Left ventricle myocardium inferior (tissue), 1 donor: ENCODE measurements at regions not wholly inside any gene's neighbourhood (a gene's known extent, or its start where the extent isn't known, plus 50 kb on each side); places are given as distances from the start of the nearest gene placed in this dataset.

Experiments used
- DNase-seq: peaks from one replicate; pipeline ENCODE4 v3.0.0-alpha.2; 2020
- H3K27ac ChIP-seq: fragments of 200-600 bp; replicated peaks from 2 replicates; pipeline ENCODE4 v1.8.0; 2021
- H3K27me3 ChIP-seq: fragments of 200-600 bp; 2 replicates; pipeline ENCODE4 v1.8.0; 2021; ENCODE audit warnings: low read depth
- H3K36me3 ChIP-seq: fragments of 200-600 bp; 2 replicates; pipeline ENCODE4 v1.8.0; 2021
- H3K4me1 ChIP-seq: fragments of 200-600 bp; 2 replicates; pipeline ENCODE4 v1.8.0; 2021
- H3K4me3 ChIP-seq: fragments of 200-600 bp; 2 replicates; pipeline ENCODE4 v1.8.0; 2021; ENCODE audit warnings: mild to moderate bottlenecking, moderate library complexity
- H3K9me3 ChIP-seq: fragments of 200-600 bp; replicated peaks from 2 replicates; pipeline ENCODE4 v1.8.0; 2021
- intact Hi-C: fragments of 100-400 bp; cut with micrococcal nuclease; formaldehyde crosslinking; loops from one replicate; pipeline ENCODE4 v1.11.0; 2022
- TF ChIP-seq, protein P1 (sequence below): fragments of 200-600 bp; IDR thresholded peaks from 2 replicates; pipeline ENCODE4 v1.8.0; 2021; ENCODE audit warnings: antibody characterized with exemption, mild to moderate bottlenecking, borderline replicate concordance
- donor health status: DM: no; HTN: yes; CAD: no; lungs with severe emphysema.

DNA sequence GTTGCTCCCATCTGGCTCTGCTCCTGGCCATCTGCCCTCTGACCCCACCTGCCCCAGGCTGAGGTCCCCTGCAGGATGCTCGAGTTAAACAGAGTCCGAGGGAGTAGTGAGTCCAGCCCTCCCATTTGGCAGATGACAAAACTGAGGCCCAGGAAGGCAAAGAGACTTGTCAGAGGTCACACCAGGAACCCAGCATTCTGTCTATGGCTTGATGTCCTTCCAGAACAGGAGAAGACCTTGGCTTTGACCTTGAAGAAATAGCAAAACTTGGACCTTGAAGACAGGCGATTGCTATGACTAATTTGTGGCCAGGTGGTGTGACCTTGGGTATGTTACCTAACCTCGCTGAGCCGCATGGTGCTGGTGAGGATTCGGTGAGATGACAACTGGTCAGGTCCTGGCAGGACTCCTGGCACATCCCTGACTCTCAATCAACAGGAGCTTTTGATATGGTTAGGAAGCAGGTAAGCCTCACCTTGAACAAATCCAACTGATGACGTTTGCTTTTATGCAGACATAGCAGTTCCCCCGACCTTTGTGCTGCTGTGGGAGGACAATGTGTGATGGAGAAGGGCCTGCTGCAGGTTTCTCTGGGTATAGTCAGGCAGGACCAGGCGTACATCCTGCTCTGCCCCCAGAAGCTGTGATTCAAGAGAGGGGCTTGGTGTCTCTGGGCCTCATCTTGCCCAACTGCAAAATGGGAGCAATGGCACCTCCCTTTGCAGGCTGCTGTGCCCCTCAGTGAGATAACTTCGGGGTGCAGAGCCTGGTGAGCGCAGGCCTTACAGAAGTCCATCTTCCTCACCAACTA is 198.7 kb downstream of the C9orf50 start:
- H3K4me1 ChIP-seq: peaks cover 9% of the 10 kb centered on the region
- no peak for DNase-seq
- no peaks in the 10 kb centered on the region for H3K36me3 ChIP-seq
- H3K27me3 ChIP-seq: no peaks in the 10 kb centered on the region
- H3K9me3 ChIP-seq: no peaks in the 10 kb centered on the region
- no peak overlapping the region for H3K27ac ChIP-seq
- TF ChIP-seq, protein P1, sequence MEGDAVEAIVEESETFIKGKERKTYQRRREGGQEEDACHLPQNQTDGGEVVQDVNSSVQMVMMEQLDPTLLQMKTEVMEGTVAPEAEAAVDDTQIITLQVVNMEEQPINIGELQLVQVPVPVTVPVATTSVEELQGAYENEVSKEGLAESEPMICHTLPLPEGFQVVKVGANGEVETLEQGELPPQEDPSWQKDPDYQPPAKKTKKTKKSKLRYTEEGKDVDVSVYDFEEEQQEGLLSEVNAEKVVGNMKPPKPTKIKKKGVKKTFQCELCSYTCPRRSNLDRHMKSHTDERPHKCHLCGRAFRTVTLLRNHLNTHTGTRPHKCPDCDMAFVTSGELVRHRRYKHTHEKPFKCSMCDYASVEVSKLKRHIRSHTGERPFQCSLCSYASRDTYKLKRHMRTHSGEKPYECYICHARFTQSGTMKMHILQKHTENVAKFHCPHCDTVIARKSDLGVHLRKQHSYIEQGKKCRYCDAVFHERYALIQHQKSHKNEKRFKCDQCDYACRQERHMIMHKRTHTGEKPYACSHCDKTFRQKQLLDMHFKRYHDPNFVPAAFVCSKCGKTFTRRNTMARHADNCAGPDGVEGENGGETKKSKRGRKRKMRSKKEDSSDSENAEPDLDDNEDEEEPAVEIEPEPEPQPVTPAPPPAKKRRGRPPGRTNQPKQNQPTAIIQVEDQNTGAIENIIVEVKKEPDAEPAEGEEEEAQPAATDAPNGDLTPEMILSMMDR: no peak
- H3K4me3 ChIP-seq: no peak overlapping the region
- intact Hi-C loops: no loop called here

DNA sequence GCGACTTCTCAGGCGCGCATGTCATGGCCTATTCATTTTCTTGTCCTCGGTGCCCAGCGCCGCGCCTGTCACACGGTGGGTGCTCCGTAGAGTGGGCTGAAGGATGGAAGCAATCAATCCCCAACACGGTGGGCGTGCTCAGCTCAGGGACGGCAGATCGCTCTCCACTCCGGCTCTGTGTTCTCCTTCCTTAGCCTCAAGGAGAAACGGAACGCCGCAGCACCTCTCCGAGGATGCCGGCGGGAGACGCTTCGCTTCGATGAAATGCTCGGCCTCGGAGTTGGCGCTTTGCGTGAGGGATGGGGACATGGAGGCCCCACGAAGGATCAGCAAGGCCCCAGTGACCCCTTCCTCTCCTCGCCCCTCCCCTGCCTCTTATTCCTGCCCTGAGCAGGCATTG is 199.5 kb downstream of the C9orf50 start:
- peaks cover 9% of the 10 kb centered on the region for H3K4me1 ChIP-seq
- no peak overlapping the region for H3K27ac ChIP-seq
- TF ChIP-seq, protein P1: no peak
- H3K27me3 ChIP-seq: no peaks in the 10 kb centered on the region
- no peaks in the 10 kb centered on the region for H3K9me3 ChIP-seq
- no peaks in the 10 kb centered on the region for H3K36me3 ChIP-seq
- intact Hi-C loops: no loop called here
- no peak overlapping the region for H3K4me3 ChIP-seq
- DNase-seq: no peak

DNA sequence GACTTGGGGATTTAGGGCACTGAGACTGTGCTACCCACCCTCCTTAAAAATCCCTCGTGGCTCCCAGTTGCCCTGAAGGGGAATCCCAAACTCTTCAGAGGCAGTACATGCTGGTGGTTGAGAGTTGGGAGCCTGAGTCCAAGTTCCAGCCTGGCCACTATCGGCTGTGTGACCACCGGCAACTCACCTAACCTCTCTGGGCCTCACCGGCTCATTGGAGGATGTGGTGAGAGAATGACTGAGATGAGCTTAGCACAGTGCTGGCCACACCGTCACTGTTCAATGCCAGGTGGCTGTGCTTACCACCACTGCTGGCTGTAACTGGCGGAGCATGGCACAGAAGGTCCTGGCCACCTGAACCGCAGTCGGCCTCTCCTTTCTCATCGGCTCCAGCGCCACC is 200.2 kb downstream of the C9orf50 start:
- Histone ChIP-seq H3K4me3 (no peak overlapping the region), H3K4me1 (peaks cover 15% of the 10 kb centered on the region), H3K27me3 (no peaks in the 10 kb centered on the region), H3K27ac (no peak overlapping the region), H3K9me3 (no peaks in the 10 kb centered on the region), H3K36me3 (no peaks in the 10 kb centered on the region)
- DNase-seq: no peak
- TF ChIP-seq, protein P1: no peak
- intact Hi-C loops: no loop called here

DNA sequence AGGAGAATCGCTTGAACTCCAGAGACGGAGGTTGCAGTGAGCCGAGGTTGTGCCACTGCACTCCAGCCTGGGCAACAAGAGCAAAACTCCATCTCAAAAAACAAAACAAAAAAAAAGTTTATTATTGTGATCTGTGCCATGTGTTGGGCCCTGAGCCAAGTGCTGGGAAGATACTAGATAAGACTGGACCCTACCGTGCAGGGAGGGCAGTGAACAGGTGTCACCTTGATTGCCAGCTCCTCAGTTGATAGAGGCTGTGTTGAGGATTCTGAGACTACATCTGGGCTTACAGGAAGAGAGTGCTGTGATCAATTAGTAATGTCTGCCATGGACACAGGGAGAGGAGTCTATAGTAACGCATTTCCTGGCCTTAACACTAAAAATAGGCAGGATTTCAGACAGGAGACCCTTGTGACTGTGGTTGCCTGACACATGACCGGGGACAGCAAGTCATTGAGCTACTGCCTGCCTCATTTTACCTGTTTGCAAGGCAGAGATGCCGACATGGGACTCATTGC is 201.5 kb downstream of the C9orf50 start:
- intact Hi-C loops: no loop called here
- TF ChIP-seq, protein P1: no peak
- H3K4me3 ChIP-seq: no peak overlapping the region
- no peak overlapping the region for H3K27ac ChIP-seq
- no peaks in the 10 kb centered on the region for H3K9me3 ChIP-seq
- H3K27me3 ChIP-seq: no peaks in the 10 kb centered on the region
- no peak for DNase-seq
- H3K4me1 ChIP-seq: peaks cover 25% of the 10 kb centered on the region
- no peaks in the 10 kb centered on the region for H3K36me3 ChIP-seq

DNA sequence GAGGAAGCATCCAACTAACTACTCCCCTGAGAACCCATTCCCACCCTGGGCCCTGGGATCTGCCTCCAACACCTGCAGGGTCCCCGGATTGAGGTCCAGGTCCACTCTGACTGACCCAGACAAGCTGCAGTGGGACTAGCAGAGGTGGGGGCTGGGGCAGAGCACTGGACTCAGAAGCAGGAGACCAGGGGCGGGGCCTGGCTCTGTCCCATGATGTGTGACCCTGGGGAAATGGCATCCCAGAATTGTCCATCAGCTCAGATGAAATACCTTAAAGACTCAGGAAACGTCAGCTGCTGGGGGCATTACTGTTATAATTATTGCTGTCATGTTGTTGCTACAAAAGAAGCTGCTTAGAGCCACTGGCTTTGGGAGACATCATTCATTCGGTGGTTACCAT is 202.4 kb downstream of the C9orf50 start:
- H3K4me1 ChIP-seq: peaks cover 32% of the 10 kb centered on the region
- intact Hi-C loops: no loop called here
- no peaks in the 10 kb centered on the region for H3K27me3 ChIP-seq
- H3K4me3 ChIP-seq: no peak overlapping the region
- no peaks in the 10 kb centered on the region for H3K9me3 ChIP-seq
- DNase-seq: no peak
- TF ChIP-seq, protein P1: no peak
- no peaks in the 10 kb centered on the region for H3K36me3 ChIP-seq
- H3K27ac ChIP-seq: no peak overlapping the region
